ENCODE measurements at regions not wholly inside any gene's neighbourhood (a gene's known extent, or its start where the extent isn't known, plus 50 kb on each side); places are given as distances from the start of the nearest gene placed in this dataset.

DNA sequence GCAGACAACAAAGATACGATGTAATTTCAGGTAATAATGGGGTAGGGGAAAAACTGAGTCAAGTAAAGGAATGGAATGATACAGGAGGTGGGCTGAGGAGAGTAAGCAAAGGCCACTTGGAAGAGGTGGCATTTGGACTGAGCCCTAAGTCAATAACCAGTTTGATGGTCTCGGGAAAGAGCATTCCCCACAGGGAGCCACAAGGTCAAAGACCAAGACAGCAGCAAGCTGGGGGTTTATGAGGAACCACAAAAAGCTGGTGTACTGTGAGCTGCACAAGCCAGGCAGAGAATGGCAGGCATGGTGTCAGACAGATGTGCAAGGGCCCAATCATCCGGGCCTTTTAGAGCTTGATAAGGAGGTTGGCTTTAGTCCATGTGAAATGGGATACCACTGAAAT lies 98.7 kb downstream of the NOC3L start:
- TF ChIP-seq CTCF (IDR thresholded peaks at IDR 0.05; ENCODE audit: insufficient read depth, low read length, poor library complexity, severe bottlenecking) = no peak
- TF ChIP-seq EZH2phosphoT487 (conservative IDR thresholded peaks at IDR 0.05; ENCODE audit: low read length) = no peak
